HCT116 (cell line): ENCODE measurements at regions not wholly inside any gene's neighbourhood (a gene's known extent, or its start where the extent isn't known, plus 50 kb on each side); places are given as distances from the start of the nearest gene placed in this dataset.

Experiments
- ATAC-seq: fragments of 200-7000 bp; cut with Tn5 transposase; 2 replicates; pipeline ENCODE4 v1.9.1; 2020; ENCODE audit warnings: mild to moderate bottlenecking, moderate library complexity
- BruUV-seq: library from RNA; stranded (reverse); fragments of 400-500 nt; replicated peaks from 2 replicates; lab custom pipeline; 2021; lab: Mats Ljungman, UMichigan
- CTCF ChIA-PET: fragments of 300-600 bp; sonication (Branson Sonifier 250); formaldehyde crosslinking; loops from one replicate; lab custom pipeline; 2021; ENCODE audit warnings: antibody characterized with exemption; lab: Charles Lee
- POLR2A ChIA-PET: fragments of 300-600, 350-600 bp; sonication (Branson Sonifier 250); formaldehyde crosslinking; loops from one replicate; lab custom pipeline; 2021; ENCODE audit warnings: antibody characterized with exemption; lab: Charles Lee
- RAD21 ChIA-PET, 2 experiments: fragments of 300-600 bp; sonication (Branson Sonifier 250); formaldehyde crosslinking; loops; one replicate each; lab custom pipeline; 2023; ENCODE audit warnings: low total read pairs in 2 of 2; ENCODE audit not compliant: uncharacterized antibody in 2 of 2, unreplicated experiment in 2 of 2, low non-redundant PET in 1 of 2; lab: Charles Lee
- DNase-seq: peaks from one replicate; pipeline ENCODE4 v3.0.0-alpha.2; 2010; ENCODE audit warnings: low read depth, low spot score
- H2AFZ ChIP-seq: fragments of 200-600 bp; shearing (Covaris generic), sonication (generic); 2 replicates; pipeline ENCODE4 v1.6.1; 2017; ENCODE audit warnings: low read depth, mixed run types, mixed read lengths, antibody characterized with exemption, low read length; ENCODE audit not compliant: poor library complexity, severe bottlenecking
- H3K27ac ChIP-seq: 2 replicates; pipeline ENCODE4 v1.5.1; 2012; ENCODE audit warnings: low read depth, low read length
- H3K27me3 ChIP-seq: fragments of 200-600 bp; sonication (generic); 2 replicates; pipeline ENCODE4 v1.6.1; 2016; ENCODE audit warnings: mixed run types, low read length, mixed read lengths; ENCODE audit not compliant: insufficient read depth
- H3K36me3 ChIP-seq, 2 experiments: fragments of 200-500 bp in 1 of 2; fragments of 200-600 bp in 1 of 2; sonication (Bioruptor generic) in 1 of 2; sonication (generic) in 1 of 2; 2 replicates each; pipeline versions ENCODE4 v1.5.1 to v1.6.1; 2014 to 2016; ENCODE audit warnings: low read length in 2 of 2, inconsistent platforms in 1 of 2, mixed read lengths in 1 of 2, mixed run types in 1 of 2; ENCODE audit not compliant: insufficient read depth in 2 of 2, control insufficient read depth in 1 of 2
- H3K4me1 ChIP-seq, 2 experiments: fragments of 200-600 bp in 1 of 2; sonication (generic) in 1 of 2; 2 replicates each; pipeline versions ENCODE4 v1.5.1 to v1.6.1; 2012 to 2017; ENCODE audit warnings: low read length in 2 of 2, inconsistent platforms in 1 of 2, mild to moderate bottlenecking in 1 of 2, mixed read lengths in 1 of 2, mixed run types in 1 of 2, moderate library complexity in 1 of 2; ENCODE audit not compliant: insufficient read depth in 2 of 2, control insufficient read depth in 1 of 2
- H3K4me2 ChIP-seq: fragments of 200-600 bp; sonication (generic); 2 replicates; pipeline ENCODE4 v1.6.1; 2017; ENCODE audit warnings: mixed run types, low read length, mixed read lengths
- H3K4me3 ChIP-seq, 2 experiments: fragments of 200-600 bp in 1 of 2; sonication (generic) in 1 of 2; replicated peaks in 1 of 2; 2 replicates each; pipeline ENCODE4 v1.5.1; 2011 to 2016; ENCODE audit warnings: low read length in 2 of 2, control low read depth in 1 of 2, low read depth in 1 of 2, mild to moderate bottlenecking in 1 of 2, mixed read lengths in 1 of 2, mixed run types in 1 of 2
- H3K79me2 ChIP-seq: fragments of 200-600 bp; sonication (generic); 2 replicates; pipeline ENCODE4 v1.6.1; 2017; ENCODE audit warnings: mild to moderate bottlenecking, mixed run types, low read length, moderate library complexity, mixed read lengths; ENCODE audit not compliant: insufficient read depth
- H3K9ac ChIP-seq: fragments of 200-600 bp; sonication (generic); 2 replicates; pipeline ENCODE4 v1.6.1; 2016; ENCODE audit warnings: low read length, mixed read lengths
- H3K9me2 ChIP-seq: fragments of 200-600 bp; sonication (generic), shearing (Covaris generic); 2 replicates; pipeline ENCODE4 v1.6.1; 2017; ENCODE audit warnings: mixed run types, mild to moderate bottlenecking, moderate library complexity; ENCODE audit not compliant: insufficient read depth
- H3K9me3 ChIP-seq, 2 experiments: fragments of 200-500 bp in 1 of 2; fragments of 200-600 bp in 1 of 2; sonication (Bioruptor generic) in 1 of 2; sonication (generic) in 1 of 2; 2 replicates each; pipeline ENCODE4 v1.6.1; 2014 to 2017; ENCODE audit warnings: low read length in 2 of 2, mixed read lengths in 2 of 2, inconsistent platforms in 1 of 2, low read depth in 1 of 2, mild to moderate bottlenecking in 1 of 2, mixed run types in 1 of 2, moderate library complexity in 1 of 2; ENCODE audit not compliant: control insufficient read depth in 1 of 2, insufficient read depth in 1 of 2
- H4K20me1 ChIP-seq: fragments of 200-600 bp; sonication (generic), shearing (Covaris generic); 2 replicates; pipeline ENCODE4 v1.6.1; 2017; ENCODE audit warnings: mixed run types, mild to moderate bottlenecking, moderate library complexity; ENCODE audit not compliant: insufficient read depth
- CEBPB ChIP-seq: IDR thresholded peaks from 2 replicates; pipeline ENCODE4 v1.6.1; 2012; ENCODE audit warnings: low read depth
- ELF1 ChIP-seq: IDR thresholded peaks from 2 replicates; pipeline ENCODE4 v1.6.1; 2012; ENCODE audit warnings: low read depth, borderline replicate concordance
- FOSL1 ChIP-seq: IDR thresholded peaks from 2 replicates; pipeline ENCODE4 v1.6.1; 2012; ENCODE audit warnings: low read depth
- RAD21 ChIP-seq: IDR thresholded peaks from 2 replicates; pipeline ENCODE4 v1.6.1; 2012; ENCODE audit warnings: low read depth, mild to moderate bottlenecking
- TCF7L2 ChIP-seq: IDR thresholded peaks from 2 replicates; pipeline ENCODE4 v1.7.0; 2011; ENCODE audit warnings: borderline replicate concordance, inconsistent platforms; ENCODE audit not compliant: insufficient read depth, insufficient read length; ENCODE audit errors: extremely low read depth
- ZBTB33 ChIP-seq: IDR thresholded peaks from 2 replicates; pipeline ENCODE4 v1.6.1; 2011; ENCODE audit warnings: mild to moderate bottlenecking, low read length, moderate library complexity; ENCODE audit not compliant: insufficient replicate concordance; ENCODE audit errors: extremely low read depth
- intact Hi-C: fragments of 100-400 bp; cut with micrococcal nuclease; formaldehyde crosslinking; loops from 2 replicates; pipeline ENCODE4 v1.10.0; 2022

- POLR2A ChIA-PET = no interaction called here
- no peaks in the 10 kb centered on the region for H3K36me3 ChIP-seq
- no peaks in the 10 kb centered on the region for H3K79me2 ChIP-seq
- H3K9ac ChIP-seq = no peak overlapping the region
- TF ChIP-seq TCF7L2 = no peak
- no peak for TF ChIP-seq ZBTB33
- TF ChIP-seq ELF1 = no peak
- TF ChIP-seq FOSL1 = no peak
- TF ChIP-seq, all 23 proteins: peak for 0
- intact Hi-C loops = no loop called here
- CTCF ChIA-PET = no interaction called here
- H4K20me1 ChIP-seq = no peaks in the 10 kb centered on the region
- RAD21 ChIA-PET = no interaction called here
- DNase-seq = no peak
- H3K4me1 ChIP-seq = no peaks in the 10 kb centered on the region
- H2AFZ ChIP-seq = no peak overlapping the region
- H3K4me2 ChIP-seq = no peak overlapping the region
- no peaks in the 10 kb centered on the region for H3K9me2 ChIP-seq
- no TSS peak for BruUV-seq
- H3K27ac ChIP-seq = no peak overlapping the region
- no peak for ATAC-seq
- no peaks in the 10 kb centered on the region for H3K27me3 ChIP-seq
- H3K9me3 ChIP-seq = no peaks in the 10 kb centered on the region
- H3K4me3 ChIP-seq = no peak overlapping the region
Observed at GRCh38 chr13:50341526-50341925, 326.3 kb downstream of the KCNRG start.

GRCh38 chr13:50344717-50345116 is 329.5 kb downstream of the KCNRG start:
- CTCF ChIA-PET = no interaction called here
- Histone ChIP-seq H3K9ac (no peak overlapping the region), H3K79me2 (no peaks in the 10 kb centered on the region), H4K20me1 (no peaks in the 10 kb centered on the region), H2AFZ (no peak overlapping the region), H3K9me3 (no peaks in the 10 kb centered on the region), H3K9me2 (no peaks in the 10 kb centered on the region), H3K4me2 (no peak overlapping the region), H3K36me3 (no peaks in the 10 kb centered on the region), H3K4me1 (no peaks in the 10 kb centered on the region), H3K27me3 (no peaks in the 10 kb centered on the region), H3K4me3 (no peak overlapping the region), H3K27ac (no peak overlapping the region)
- POLR2A ChIA-PET = no interaction called here
- intact Hi-C loops = no loop called here
- no TSS peak for BruUV-seq
- RAD21 ChIA-PET = no interaction called here
- DNase-seq (no peak), ATAC-seq (no peak)
- TF ChIP-seq RAD21 (no peak), CEBPB (no peak)
